ENCODE measurements at regions not wholly inside any gene's neighbourhood (a gene's known extent, or its start where the extent isn't known, plus 50 kb on each side); places are given as distances from the start of the nearest gene placed in this dataset. TPM values are rescaled to one million over a fixed set of nuclear protein-coding genes. Genes with fewer than 3 reads are reported as not detected.
"Not testable (repeated sequence)": the region's sequence is repeated elsewhere in the genome, so short reads cannot be mapped to it uniquely, and the experiment has no call there.

GRCh38 chr16:21549396-21549795, 50.0 kb upstream of the METTL9 start:
- H3K27ac ChIP-seq (ENCODE audit: low read depth, low read length); DNase-seq (ENCODE audit: low read depth, low spot score); CTCF ChIA-PET: not testable (repeated sequence)

More at GRCh38 chr16:21549396-21549795, 50.0 kb upstream of the METTL9 start:
- H3K27me3 ChIP-seq (ENCODE audit: control insufficient read depth, insufficient read depth, low read length); H3K9me3 ChIP-seq (ENCODE audit: control insufficient read depth, insufficient read depth, low read length); H3K4me3 ChIP-seq (ENCODE audit: low read depth, low read length); POLR2A ChIA-PET: not testable (repeated sequence)

Small RNA genes lying in the stretch of these regions (small RNA-seq; reads per million reads assigned to genes)
- gene MIR3680-1 (ENCODE audit: insufficient read length, low read depth), result not detected

All from AG04450 (cell line).